Smooth muscle cell (in vitro differentiated cells): ENCODE measurements at regions not wholly inside any gene's neighbourhood (a gene's known extent, or its start where the extent isn't known, plus 50 kb on each side); places are given as distances from the start of the nearest gene placed in this dataset.

Experiments used
- DNase-seq: peaks from one replicate; lab custom pipeline; 2025; ENCODE audit not compliant: unreplicated experiment; lab: John Stamatoyannopoulos, UW
- H2AFZ ChIP-seq: fragments of 200-600 bp; sonication (generic); 2 replicates; pipeline ENCODE4 v1.6.0; 2016; ENCODE audit warnings: antibody characterized with exemption, low read depth, mild to moderate bottlenecking
- H3F3A ChIP-seq: fragments of 200-600 bp; sonication (generic); 2 replicates; pipeline ENCODE4 v1.6.0; 2017; ENCODE audit warnings: antibody characterized with exemption, low read depth
- H3K27ac ChIP-seq: fragments of 200-600 bp; sonication (generic); 2 replicates; pipeline ENCODE4 v1.5.1; 2016; ENCODE audit warnings: low read depth, mild to moderate bottlenecking
- H3K27me3 ChIP-seq: fragments of 200-600 bp; sonication (generic); 2 replicates; pipeline ENCODE4 v1.6.1; 2016; ENCODE audit warnings: low read depth, mild to moderate bottlenecking
- H3K36me3 ChIP-seq: fragments of 200-600 bp; sonication (generic); 2 replicates; pipeline ENCODE4 v1.5.1; 2016; ENCODE audit warnings: low read depth
- H3K4me1 ChIP-seq: fragments of 200-600 bp; sonication (generic); 2 replicates; pipeline ENCODE4 v1.5.1; 2016; ENCODE audit warnings: low read depth
- H3K4me2 ChIP-seq: fragments of 200-600 bp; sonication (generic); 2 replicates; pipeline ENCODE4 v1.6.0; 2016; ENCODE audit warnings: mild to moderate bottlenecking
- H3K4me3 ChIP-seq: fragments of 200-600 bp; sonication (generic); 2 replicates; pipeline ENCODE4 v1.5.1; 2016; ENCODE audit warnings: mild to moderate bottlenecking
- H3K79me2 ChIP-seq: fragments of 200-600 bp; sonication (generic); 2 replicates; pipeline ENCODE4 v1.6.0; 2016; ENCODE audit warnings: low read depth, mild to moderate bottlenecking
- H3K9ac ChIP-seq: fragments of 200-600 bp; sonication (generic); 2 replicates; pipeline ENCODE4 v1.6.0; 2016; ENCODE audit warnings: low read depth
- H3K9me3 ChIP-seq: fragments of 200-600 bp; sonication (generic); replicated peaks from 2 replicates; pipeline ENCODE4 v1.5.1; 2016; ENCODE audit warnings: low read depth
- H4K20me1 ChIP-seq: fragments of 200-600 bp; sonication (generic); 2 replicates; pipeline ENCODE4 v1.6.0; 2016; ENCODE audit warnings: low read depth
- WGBS: methylation state at CpG from one replicate; pipeline ENCODE4 v1.1.7; 2016; ENCODE audit warnings: low lambda C conversion rate; 5-methylcytosine and 5-hydroxymethylcytosine counted together
- TF ChIP-seq, protein P1 (sequence below): fragments of 200-600 bp; sonication (generic); IDR thresholded peaks from 2 replicates; pipeline ENCODE4 v1.5.1; 2017; ENCODE audit warnings: borderline replicate concordance, mild to moderate bottlenecking, antibody characterized with exemption; ENCODE audit not compliant: insufficient read depth, poor library complexity, severe bottlenecking

DNA sequence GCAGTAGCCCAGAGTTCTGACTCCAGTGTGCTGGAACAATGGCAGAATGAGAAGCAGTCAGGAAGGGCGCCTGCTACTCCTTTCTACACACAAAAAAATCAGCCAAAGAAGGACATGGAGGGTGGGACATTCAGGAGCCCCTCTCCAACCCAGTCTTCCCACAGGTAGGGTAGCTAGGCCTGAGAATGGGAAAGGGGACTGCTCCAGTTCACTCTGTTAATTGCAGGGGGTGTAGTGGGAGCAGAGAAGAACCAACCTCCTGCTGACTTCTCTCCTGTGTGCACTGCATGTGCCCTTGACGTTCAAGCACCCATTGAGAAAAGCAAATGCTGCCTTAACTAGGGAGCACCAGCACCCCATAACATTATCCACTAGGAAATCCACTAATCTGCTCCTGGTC is 119.1 kb upstream of the IRX6 start:
- no peaks in the 10 kb centered on the region for H3F3A ChIP-seq
- DNase-seq = no peak
- H3K9ac ChIP-seq = no peak overlapping the region
- WGBS = 81% methylated on average over 2 of the region's 2 CpGs
- H3K27ac ChIP-seq = no peak overlapping the region
- no peaks in the 10 kb centered on the region for H3K4me1 ChIP-seq
- H4K20me1 ChIP-seq = no peaks in the 10 kb centered on the region
- H3K27me3 ChIP-seq = no peaks in the 10 kb centered on the region
- H3K9me3 ChIP-seq = no peaks in the 10 kb centered on the region
- H3K4me3 ChIP-seq = no peak overlapping the region
- H3K4me2 ChIP-seq = no peak overlapping the region
- no peaks in the 10 kb centered on the region for H3K36me3 ChIP-seq
- H2AFZ ChIP-seq = no peak overlapping the region
- TF ChIP-seq, protein P1, sequence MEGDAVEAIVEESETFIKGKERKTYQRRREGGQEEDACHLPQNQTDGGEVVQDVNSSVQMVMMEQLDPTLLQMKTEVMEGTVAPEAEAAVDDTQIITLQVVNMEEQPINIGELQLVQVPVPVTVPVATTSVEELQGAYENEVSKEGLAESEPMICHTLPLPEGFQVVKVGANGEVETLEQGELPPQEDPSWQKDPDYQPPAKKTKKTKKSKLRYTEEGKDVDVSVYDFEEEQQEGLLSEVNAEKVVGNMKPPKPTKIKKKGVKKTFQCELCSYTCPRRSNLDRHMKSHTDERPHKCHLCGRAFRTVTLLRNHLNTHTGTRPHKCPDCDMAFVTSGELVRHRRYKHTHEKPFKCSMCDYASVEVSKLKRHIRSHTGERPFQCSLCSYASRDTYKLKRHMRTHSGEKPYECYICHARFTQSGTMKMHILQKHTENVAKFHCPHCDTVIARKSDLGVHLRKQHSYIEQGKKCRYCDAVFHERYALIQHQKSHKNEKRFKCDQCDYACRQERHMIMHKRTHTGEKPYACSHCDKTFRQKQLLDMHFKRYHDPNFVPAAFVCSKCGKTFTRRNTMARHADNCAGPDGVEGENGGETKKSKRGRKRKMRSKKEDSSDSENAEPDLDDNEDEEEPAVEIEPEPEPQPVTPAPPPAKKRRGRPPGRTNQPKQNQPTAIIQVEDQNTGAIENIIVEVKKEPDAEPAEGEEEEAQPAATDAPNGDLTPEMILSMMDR = no peak
- H3K79me2 ChIP-seq = no peaks in the 10 kb centered on the region

GRCh38 chr16:55207693-55208428 is 116.1 kb upstream of the IRX6 start:
- Histone ChIP-seq H3K4me3 (no peak overlapping the region), H3K36me3 (no peaks in the 10 kb centered on the region)
- WGBS = 91% methylated on average over 7 of the region's 7 CpGs

GRCh38 chr16:55209626-55210025 is 114.4 kb upstream of the IRX6 start:
- H3K4me3 ChIP-seq = no peak overlapping the region
- H2AFZ ChIP-seq = no peak overlapping the region
- no peaks in the 10 kb centered on the region for H3K4me1 ChIP-seq
- TF ChIP-seq, protein P1 = no peak
- no peaks in the 10 kb centered on the region for H3F3A ChIP-seq
- 88% methylated on average over 6 of the region's 6 CpGs for WGBS
- H4K20me1 ChIP-seq = no peaks in the 10 kb centered on the region
- no peak overlapping the region for H3K9ac ChIP-seq
- H3K27me3 ChIP-seq = peaks cover 10% of the 10 kb centered on the region
- H3K36me3 ChIP-seq = no peaks in the 10 kb centered on the region
- DNase-seq = no peak
- no peak overlapping the region for H3K27ac ChIP-seq
- H3K9me3 ChIP-seq = no peaks in the 10 kb centered on the region
- no peaks in the 10 kb centered on the region for H3K79me2 ChIP-seq
- no peak overlapping the region for H3K4me2 ChIP-seq

More at GRCh38 chr16:55207693-55208428, 116.1 kb upstream of the IRX6 start:
- Histone ChIP-seq H4K20me1 (no peaks in the 10 kb centered on the region), H3K27me3 (no peaks in the 10 kb centered on the region), H3K9me3 (no peaks in the 10 kb centered on the region), H3K4me2 (no peak overlapping the region), H3K4me1 (no peaks in the 10 kb centered on the region), H3K79me2 (no peaks in the 10 kb centered on the region), H3K9ac (no peak overlapping the region), H3F3A (no peaks in the 10 kb centered on the region), H2AFZ (no peak overlapping the region), H3K27ac (no peak overlapping the region)
- TF ChIP-seq, protein P1 = no peak
- DNase-seq = no peak

DNA sequence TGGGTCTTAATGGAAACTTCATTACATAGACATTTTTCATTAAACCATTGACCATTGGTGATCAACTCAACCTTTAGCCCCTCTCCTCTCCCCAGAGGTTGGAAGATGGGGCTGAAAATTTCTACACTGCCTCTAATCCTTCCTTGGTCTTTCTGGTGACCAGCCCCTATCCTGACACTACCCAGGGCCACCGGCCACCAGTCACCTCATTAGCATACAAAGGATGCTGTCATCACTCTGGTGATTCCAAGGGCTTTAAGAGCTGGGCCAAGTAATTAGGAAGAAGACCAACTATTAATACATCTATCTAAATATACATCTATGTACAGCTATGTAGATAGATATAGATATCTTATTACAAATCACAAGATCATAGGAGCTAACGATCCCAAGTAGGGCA is 111.2 kb upstream of the IRX6 start:
- Histone ChIP-seq H3K4me2 (no peak overlapping the region), H3K79me2 (no peaks in the 10 kb centered on the region), H3K4me3 (no peak overlapping the region), H3K27me3 (peaks cover 21% of the 10 kb centered on the region), H2AFZ (no peak overlapping the region), H3K27ac (no peak overlapping the region), H4K20me1 (no peaks in the 10 kb centered on the region), H3K9ac (no peak overlapping the region), H3K36me3 (no peaks in the 10 kb centered on the region), H3F3A (no peaks in the 10 kb centered on the region), H3K4me1 (no peaks in the 10 kb centered on the region), H3K9me3 (no peaks in the 10 kb centered on the region)
- DNase-seq = no peak
- TF ChIP-seq, protein P1 = no peak
- 79% methylated on average over 2 of the region's 2 CpGs for WGBS
